GM12873 (cell line): ENCODE measurements at regions not wholly inside any gene's neighbourhood (a gene's known extent, or its start where the extent isn't known, plus 50 kb on each side); places are given as distances from the start of the nearest gene placed in this dataset.

Source experiments
- TF ChIP-seq, protein P1 (sequence below): IDR thresholded peaks from 2 replicates; pipeline ENCODE4 v1.5.1; 2012; ENCODE audit warnings: low read depth, mild to moderate bottlenecking, moderate library complexity, low read length, control low read depth; ENCODE audit not compliant: insufficient read depth; ENCODE audit errors: missing control alignments

DNA sequence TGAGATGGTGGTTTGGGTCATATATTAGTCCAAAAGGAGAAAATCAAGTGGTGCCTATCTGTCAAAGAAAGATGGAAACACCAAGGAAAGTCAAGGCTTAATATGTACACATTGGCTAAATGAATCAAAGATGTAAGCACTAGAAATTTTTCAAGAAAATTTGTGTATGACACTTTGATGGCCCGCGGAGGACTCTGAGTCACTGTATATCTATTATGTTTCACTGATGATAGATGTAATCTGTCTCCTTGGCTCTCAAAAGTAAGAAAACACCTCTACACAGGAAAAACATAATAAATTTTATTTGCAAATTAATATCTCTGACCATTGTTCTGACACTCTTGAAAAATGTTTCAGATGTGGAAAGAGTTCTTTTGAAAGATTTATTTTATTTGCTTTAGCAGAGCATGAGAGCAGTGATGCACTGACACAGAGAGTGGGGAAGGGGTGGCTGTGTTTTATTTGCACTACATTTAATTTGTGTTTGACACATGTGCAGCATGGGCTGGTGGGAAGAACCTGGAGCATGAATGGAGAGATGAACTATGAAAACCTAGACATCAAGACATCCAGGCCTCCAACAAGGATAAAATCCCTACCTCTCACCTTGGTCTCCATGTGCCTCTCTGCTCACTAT is 180.8 kb upstream of the GAS1 start:
- TF ChIP-seq, protein P1, sequence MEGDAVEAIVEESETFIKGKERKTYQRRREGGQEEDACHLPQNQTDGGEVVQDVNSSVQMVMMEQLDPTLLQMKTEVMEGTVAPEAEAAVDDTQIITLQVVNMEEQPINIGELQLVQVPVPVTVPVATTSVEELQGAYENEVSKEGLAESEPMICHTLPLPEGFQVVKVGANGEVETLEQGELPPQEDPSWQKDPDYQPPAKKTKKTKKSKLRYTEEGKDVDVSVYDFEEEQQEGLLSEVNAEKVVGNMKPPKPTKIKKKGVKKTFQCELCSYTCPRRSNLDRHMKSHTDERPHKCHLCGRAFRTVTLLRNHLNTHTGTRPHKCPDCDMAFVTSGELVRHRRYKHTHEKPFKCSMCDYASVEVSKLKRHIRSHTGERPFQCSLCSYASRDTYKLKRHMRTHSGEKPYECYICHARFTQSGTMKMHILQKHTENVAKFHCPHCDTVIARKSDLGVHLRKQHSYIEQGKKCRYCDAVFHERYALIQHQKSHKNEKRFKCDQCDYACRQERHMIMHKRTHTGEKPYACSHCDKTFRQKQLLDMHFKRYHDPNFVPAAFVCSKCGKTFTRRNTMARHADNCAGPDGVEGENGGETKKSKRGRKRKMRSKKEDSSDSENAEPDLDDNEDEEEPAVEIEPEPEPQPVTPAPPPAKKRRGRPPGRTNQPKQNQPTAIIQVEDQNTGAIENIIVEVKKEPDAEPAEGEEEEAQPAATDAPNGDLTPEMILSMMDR = no peak

DNA sequence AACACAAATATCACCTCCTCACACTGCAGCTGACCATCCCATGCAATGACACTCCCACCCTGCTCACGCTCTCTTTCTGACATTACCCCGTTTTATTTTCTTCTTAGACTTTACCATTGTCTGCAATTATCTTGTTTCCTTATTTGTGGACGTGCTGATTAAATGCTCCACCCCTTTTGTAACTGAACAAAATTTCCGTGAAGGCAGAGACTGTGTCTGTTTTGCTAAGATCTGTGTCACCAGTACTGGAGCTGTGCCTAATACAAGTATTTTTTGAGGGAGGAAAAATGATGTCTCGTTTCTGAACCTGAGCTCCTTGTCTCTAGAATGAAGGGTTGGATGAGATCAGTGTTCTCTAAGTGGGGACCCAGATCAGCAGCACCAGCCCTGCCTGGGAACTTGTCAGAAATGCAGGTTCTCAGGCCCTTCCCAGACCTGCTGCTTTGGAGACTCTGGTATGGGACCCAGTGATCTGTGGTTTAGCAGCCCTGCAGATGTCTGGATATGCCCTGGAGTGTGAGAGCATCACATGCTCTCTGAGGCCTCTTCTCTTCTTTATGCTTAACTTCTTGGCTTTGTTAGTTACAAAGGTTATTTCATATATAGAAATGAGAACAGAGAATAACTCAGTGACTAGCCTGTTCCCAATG is 181.7 kb upstream of the GAS1 start:
- TF ChIP-seq, protein P1 = no peak

DNA sequence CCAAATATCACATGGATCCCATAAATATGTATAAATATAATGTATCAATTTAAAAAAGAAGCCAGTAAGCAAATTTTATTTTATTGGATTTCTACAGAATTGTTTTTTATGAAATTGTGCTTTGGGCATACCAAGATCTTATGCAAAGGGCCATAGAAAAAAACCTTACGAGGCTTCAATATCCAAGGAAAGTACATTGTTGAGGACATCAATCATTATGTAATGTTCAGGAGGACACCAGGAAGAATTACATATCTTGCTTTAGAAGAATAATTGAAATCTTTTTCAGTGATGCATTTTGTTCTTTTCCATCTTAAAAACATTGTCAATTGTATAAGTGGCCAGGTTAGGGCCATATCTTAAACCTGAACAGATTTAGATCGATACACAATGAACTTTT is 187.8 kb upstream of the GAS1 start:
- TF ChIP-seq, protein P1 = no peak

DNA sequence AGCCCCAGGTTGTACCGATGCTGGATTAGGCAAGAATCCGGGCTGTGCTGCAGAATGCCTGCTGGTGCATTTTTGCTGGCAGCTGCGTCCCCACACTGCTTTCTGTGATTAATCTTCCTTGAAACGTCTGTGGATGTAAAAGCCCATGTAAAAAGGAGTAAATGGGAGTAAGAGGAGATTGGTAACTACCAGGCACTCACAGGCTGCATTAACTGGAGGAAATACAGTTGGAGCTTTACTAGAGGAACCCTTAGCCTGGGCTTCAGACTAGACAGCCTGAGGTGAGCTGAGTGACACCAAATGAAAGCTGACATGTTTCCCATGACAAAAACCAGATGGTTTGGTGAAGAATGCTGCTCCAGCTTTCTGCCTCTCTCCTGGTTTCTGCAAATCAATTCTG is 190.4 kb upstream of the GAS1 start:
- TF ChIP-seq, protein P1 = no peak

DNA sequence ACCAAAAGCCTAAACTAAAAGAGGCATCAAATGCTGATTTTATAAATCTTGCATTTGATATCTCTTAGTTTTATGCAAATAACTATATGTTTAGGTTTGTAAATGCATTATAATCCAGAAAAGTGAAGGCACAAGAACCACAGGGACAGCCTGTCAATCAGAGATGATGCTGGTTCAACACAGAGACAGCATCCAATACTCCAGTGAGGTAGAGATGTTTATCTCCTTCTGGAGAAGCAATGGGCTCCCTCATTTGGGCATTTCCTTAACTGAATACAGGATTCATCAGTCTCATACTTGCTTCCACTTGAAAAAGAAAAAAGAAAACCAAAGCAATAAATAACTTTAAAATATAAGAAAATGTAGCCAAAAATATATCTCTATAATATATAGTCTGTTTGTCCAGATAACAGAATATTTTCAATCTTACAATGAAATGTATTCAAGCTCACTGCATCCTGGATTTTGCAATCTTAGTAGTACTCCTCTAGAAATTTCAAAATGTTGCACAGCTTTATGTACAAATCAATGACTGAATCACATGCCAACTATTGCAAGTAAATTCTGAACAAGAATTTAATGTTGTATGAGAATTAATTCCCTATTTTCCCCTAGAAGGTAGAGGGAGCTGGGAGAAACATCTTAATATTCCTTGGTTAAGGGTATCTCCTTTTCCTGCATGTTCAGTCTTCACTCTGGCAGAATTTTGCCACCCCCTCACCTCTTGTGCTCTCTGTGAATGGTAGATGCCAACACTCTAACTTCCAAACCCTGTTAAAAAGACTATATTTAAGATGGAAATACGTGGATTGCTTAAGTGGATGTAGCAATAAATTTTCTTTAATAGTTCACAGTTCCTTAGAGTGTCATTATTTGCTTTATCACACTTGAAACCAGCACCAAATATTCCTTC is 191.1 kb upstream of the GAS1 start:
- TF ChIP-seq, protein P1 = no peak

DNA sequence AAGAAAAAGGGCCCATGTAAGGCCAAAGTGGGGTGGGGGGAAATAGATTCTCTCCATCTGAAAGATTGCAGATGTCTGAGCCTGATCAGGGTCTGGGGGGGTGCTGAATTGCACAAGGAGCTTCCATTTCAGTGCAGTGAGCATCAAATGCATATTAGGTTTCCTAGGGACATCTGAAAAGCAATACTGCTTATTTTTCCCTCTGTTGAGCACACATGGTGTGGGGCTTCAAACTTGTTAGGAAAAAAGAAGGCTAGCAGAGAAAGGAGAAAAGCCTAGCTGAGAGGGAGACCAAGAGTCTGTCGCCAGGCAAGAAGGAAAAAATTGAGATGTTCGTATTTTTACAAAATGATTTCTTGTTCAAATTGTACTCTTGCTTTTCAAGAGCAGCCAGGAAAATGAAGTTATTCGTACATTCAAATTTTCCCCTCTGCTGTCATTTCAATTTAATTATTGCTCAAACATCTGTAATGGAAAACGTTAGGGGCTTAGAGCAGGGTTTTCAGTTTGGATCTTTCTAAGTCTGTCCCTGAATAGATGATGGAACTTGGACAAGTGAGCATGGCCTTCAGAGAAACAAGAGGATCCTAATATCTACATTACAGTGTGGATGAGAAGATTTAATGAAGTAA is 191.9 kb upstream of the GAS1 start:
- TF ChIP-seq, protein P1 = no peak

DNA sequence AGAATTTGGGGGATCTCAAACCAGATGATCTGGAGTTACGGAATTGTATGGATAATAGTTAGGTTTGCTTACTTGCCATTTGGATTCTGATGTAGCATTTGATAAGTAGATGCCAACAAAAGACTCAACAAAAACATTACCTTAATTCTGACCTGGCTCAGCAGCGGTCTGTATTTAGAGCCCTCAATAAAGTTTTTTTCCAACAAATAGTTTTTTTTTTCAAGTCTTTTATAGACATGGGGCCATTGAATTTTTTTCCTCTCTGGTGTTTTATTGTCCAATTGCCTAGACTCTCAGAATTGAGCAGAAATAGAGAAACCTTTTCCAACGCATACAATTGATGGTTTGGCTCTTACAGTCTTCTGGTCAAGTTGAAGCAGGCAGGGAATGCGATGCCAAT is 192.8 kb upstream of the GAS1 start:
- TF ChIP-seq, protein P1 = no peak
